GM12874 (cell line): ENCODE measurements at regions not wholly inside any gene's neighbourhood (a gene's known extent, or its start where the extent isn't known, plus 50 kb on each side); places are given as distances from the start of the nearest gene placed in this dataset.

ENCODE experiments used
- TF ChIP-seq, protein P1 (sequence below): IDR thresholded peaks from 2 replicates; pipeline ENCODE4 v1.5.1; 2011; ENCODE audit warnings: low read depth, mild to moderate bottlenecking, control low read depth, low read length, moderate library complexity; ENCODE audit not compliant: insufficient read depth

DNA sequence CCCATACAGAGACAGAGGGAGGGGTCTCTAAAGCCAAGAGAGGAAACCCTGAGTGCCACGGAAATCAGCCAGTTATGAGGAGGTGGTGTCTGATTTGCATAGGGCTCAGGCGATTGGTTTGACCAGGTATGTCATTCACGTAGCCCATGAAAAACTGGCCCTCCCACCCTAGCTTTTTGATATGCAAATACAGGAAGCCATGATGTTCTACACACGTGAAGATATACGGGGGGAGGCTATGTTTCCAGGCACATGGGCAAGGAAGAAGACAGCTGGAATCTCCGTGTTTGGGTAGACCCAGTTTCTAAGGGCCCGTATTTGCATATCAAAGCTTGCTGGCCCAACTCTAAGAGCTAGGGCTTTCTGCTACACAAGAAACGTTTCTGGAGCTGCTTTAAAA lies 717.8 kb upstream of the SEL1L start:
- TF ChIP-seq, protein P1, sequence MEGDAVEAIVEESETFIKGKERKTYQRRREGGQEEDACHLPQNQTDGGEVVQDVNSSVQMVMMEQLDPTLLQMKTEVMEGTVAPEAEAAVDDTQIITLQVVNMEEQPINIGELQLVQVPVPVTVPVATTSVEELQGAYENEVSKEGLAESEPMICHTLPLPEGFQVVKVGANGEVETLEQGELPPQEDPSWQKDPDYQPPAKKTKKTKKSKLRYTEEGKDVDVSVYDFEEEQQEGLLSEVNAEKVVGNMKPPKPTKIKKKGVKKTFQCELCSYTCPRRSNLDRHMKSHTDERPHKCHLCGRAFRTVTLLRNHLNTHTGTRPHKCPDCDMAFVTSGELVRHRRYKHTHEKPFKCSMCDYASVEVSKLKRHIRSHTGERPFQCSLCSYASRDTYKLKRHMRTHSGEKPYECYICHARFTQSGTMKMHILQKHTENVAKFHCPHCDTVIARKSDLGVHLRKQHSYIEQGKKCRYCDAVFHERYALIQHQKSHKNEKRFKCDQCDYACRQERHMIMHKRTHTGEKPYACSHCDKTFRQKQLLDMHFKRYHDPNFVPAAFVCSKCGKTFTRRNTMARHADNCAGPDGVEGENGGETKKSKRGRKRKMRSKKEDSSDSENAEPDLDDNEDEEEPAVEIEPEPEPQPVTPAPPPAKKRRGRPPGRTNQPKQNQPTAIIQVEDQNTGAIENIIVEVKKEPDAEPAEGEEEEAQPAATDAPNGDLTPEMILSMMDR: no peak

DNA sequence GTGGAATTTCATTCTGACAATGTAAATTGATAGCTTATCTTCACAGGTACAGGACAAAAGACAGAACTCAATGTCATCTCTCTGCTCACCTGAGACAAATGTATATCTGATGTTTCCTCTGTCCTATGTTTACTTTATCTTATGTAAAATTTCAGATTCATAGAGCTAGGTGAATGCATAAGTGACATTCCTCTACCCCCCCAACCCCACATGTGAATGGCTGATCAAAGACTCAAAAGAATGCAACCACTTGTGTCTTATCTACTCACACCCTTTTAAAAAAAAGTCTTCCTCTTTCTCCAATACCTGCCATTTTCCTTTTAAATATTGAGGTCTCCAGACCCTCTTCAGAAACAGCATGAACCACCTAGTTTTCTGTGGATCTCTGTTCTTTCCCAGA lies 736.6 kb upstream of the SEL1L start:
- TF ChIP-seq, protein P1: no peak

DNA sequence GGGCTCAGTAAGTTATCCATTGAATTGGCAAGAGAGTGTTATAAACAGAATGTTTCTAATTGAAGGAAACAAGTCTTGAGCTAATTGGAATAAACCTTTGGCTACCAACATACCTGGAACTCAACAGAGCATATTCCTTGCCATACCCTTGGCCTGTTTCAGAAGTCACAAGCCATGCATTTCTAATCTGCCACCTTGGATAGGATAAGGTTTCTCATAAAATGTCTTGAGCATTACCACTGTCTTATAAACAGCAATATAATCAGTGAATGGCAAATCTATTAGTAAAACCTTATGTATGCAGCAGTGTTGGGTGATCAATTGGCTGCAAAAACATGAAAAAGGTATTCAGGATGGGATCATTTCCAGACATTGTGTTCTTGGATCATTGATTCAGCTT lies 765.2 kb upstream of the SEL1L start:
- TF ChIP-seq, protein P1: no peak

DNA sequence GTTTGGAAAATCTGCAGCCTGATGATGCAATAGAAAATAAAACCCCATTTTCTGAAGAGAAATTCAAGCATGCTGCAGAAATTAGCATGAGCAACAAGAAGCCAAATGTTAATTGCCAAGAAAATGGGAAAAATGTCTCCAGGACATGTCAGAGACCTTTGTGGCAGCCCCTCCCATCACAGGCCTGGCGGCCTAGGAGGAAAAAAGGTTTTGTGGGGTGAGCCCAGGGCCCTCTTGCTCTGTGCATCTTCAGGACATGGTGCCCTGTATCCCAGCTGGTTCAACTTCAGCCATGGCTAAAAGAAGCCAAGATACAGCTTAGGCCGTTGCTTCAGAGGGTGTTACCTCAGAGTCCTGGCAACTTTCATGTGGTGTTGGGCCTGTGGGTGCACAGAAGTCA lies 775.5 kb upstream of the SEL1L start:
- TF ChIP-seq, protein P1: no peak

DNA sequence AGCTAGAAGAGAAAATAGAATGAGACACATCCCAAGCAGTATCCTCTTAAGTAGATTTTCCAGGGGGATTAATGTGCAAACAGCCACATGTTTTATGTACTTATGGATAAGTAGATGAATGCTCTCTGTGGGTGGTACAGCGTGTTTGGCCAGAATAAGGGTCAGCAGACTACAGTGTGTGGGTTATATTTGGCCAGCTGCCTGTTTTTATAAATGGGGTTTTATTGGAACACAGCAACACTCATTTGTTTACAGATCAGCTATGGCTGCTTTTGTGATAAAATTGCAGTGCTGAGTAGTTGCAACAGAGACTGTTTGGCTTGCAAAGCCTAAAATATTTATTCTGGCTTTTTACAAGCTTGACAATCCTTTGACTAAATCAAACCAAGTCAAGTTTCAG lies 780.2 kb upstream of the SEL1L start:
- TF ChIP-seq, protein P1: no peak

DNA sequence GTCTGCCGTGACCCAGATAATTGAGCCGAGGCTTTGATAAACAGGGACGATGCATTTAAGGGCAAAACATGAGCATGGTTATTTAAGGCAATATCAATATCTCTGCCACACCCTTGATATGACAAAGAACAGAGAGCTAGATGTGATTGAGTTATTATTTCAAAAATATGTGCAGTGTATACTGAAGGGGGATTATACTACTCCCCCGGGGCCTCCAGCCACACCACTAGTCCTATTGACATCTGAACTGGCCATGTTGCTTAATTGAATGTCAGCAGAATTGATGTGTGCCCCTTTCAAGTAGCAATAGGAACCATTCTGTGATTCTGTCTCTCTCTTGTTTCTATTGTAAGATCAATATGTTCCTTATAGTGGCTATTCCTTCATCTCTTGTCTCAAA lies 794.8 kb upstream of the SEL1L start:
- TF ChIP-seq, protein P1: no peak

DNA sequence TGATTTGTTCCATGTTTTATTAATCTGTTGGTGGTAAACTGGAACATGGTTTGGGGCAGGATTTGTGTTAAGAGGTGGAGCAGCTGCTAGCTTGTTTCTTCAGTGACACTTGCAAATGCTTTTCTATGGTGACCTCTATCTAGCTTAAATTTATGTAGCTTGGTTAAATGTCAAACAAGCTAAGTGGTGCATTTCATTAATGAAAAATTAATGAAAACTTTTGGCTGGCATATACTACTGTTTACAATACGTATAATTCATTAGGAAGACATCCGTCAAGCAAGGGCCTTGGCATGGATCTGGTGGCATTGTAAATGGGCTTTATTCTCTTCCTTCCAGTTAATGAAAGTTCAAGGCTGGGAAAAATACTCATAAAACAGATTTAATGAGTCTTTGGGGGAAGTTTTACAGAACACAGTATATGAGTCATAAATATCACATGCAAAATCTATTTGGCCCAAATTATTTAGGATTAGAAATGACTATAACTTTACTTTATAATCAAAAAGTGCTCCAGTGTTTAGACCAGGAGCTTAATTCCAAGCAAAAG lies 807.7 kb upstream of the SEL1L start:
- TF ChIP-seq, protein P1: no peak
